ENCODE measurements at regions not wholly inside any gene's neighbourhood (a gene's known extent, or its start where the extent isn't known, plus 50 kb on each side); places are given as distances from the start of the nearest gene placed in this dataset.

DNA sequence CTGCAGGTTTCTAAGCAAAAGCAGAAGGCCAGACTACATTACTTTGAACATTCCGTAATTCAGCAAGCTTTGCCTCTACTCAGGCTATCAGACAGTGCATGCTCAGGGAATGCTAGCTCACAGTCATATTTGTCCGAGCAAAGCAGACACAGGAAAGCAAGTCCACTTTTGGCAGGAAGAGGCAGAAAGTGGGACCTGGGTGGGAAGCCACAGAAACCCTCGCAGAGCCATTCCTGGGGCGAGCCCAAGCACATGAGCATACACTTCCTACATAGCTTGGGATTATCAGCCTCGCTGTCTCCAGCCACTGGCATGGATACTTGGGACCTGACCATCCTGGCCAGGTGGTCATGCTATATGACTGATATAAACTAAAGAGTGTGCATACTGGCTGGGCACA is 113.3 kb downstream of the TRIM29 start:
- POLR2A ChIA-PET, result no interaction called here
- CTCF ChIA-PET, result interaction anchor here (0.7 kb wide), 1 partner anchor 286 kb away, joined by 3 read pairs; no protein-coding TSS in a partner anchor
- H3K27ac ChIP-seq (ENCODE audit: control insufficient read depth, insufficient read depth), result no peak overlapping the region
- peaks cover 0 to under 1% of the 10 kb centered on the region in 2 experiments; a peak in 1 of 4 replicates for H3K27me3 ChIP-seq (replicated peaks in 1 of 2; ENCODE audit: control insufficient read depth in 2 of 2, insufficient read depth in 2 of 2, low read length in 1 of 2)
- no peaks in the 10 kb centered on the region for H4K20me1 ChIP-seq (ENCODE audit: control insufficient read depth, insufficient read depth)
- FAIRE-seq, result no peak
- no peaks in the 10 kb centered on the region for H3K79me2 ChIP-seq (ENCODE audit: control insufficient read depth, insufficient read depth, low read length)
- no peak overlapping the region for H3K4me2 ChIP-seq (ENCODE audit: control insufficient read depth, insufficient read depth)
- H3K9ac ChIP-seq (ENCODE audit: control insufficient read depth, insufficient read depth, low read length), result no peak overlapping the region
- no peak overlapping the region for H2AFZ ChIP-seq (ENCODE audit: control insufficient read depth, low read depth, low read length)
- DNase-seq (ENCODE audit: low read depth, low spot score), result no peak
- H3K9me3 ChIP-seq (replicated peaks; ENCODE audit: control insufficient read depth, insufficient read depth, low read length), result no peaks in the 10 kb centered on the region; the same call in 2 of the 3 replicates
- intact Hi-C loops (cut with micrococcal nuclease; ENCODE audit: unreplicated experiment) (no loop called here), in situ Hi-C loops (cut with MboI) (no loop called here)
- 13% methylated on average over 5 of the region's 5 CpGs for WGBS (ENCODE audit: insufficient coverage, insufficient replicate concordance, low lambda C conversion rate, missing lambda C conversion rate)
- RAD21 ChIA-PET (ENCODE audit: unreplicated experiment), result no interaction called here
- no peak overlapping the region for H3K4me3 ChIP-seq
- TF ChIP-seq MTA2 (IDR thresholded peaks at IDR 0.05; ENCODE audit: low read depth), result no peak
- TF ChIP-seq NFXL1 (IDR thresholded peaks at IDR 0.05; ENCODE audit: borderline replicate concordance), result no peak
- no peak for TF ChIP-seq EED (IDR thresholded peaks at IDR 0.05; ENCODE audit: low read depth)
- TF ChIP-seq, protein P1, sequence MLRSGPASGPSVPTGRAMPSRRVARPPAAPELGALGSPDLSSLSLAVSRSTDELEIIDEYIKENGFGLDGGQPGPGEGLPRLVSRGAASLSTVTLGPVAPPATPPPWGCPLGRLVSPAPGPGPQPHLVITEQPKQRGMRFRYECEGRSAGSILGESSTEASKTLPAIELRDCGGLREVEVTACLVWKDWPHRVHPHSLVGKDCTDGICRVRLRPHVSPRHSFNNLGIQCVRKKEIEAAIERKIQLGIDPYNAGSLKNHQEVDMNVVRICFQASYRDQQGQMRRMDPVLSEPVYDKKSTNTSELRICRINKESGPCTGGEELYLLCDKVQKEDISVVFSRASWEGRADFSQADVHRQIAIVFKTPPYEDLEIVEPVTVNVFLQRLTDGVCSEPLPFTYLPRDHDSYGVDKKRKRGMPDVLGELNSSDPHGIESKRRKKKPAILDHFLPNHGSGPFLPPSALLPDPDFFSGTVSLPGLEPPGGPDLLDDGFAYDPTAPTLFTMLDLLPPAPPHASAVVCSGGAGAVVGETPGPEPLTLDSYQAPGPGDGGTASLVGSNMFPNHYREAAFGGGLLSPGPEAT (IDR thresholded peaks at IDR 0.05; ENCODE audit: low read depth), result no peak
- no TSS peak for BruUV-seq (replicated peaks)
- no peaks in the 10 kb centered on the region for H3K4me1 ChIP-seq (ENCODE audit: control insufficient read depth, insufficient read depth, low read length)
- SMC1A ChIA-PET (ENCODE audit: uncharacterized antibody, unreplicated experiment), result no interaction called here
- no peaks in the 10 kb centered on the region for H3K36me3 ChIP-seq (ENCODE audit: control insufficient read depth in 2 of 2, insufficient read depth in 2 of 2, low read length in 1 of 2)
- no peak for ATAC-seq

DNA sequence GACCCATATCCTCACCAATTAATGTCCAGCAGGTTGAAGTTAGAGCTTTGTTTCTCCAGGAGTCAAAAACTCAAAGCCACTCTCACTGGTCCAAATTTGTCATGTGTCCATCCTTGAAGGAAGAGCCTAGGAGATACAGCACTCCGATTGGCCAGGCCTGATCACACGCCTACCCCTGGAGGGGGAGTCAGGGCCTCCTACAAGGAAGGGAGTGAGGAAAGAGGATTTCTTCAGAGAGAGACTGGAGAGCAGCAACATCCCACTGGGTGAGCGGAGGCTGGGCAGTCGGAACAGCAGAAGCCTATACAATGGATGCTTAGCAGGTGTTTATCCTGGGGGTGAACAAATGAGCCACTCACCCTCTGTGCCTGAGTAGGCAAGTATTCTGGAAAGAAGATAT is 113.9 kb downstream of the TRIM29 start:
- no peaks in the 10 kb centered on the region; the same call in 2 of the 3 replicates for H3K9me3 ChIP-seq (replicated peaks; ENCODE audit: control insufficient read depth, insufficient read depth, low read length)
- no peak overlapping the region for H2AFZ ChIP-seq (ENCODE audit: control insufficient read depth, low read depth, low read length)
- H3K4me3 ChIP-seq, result no peak overlapping the region
- no TSS peak for BruUV-seq (replicated peaks)
- H3K27ac ChIP-seq (ENCODE audit: control insufficient read depth, insufficient read depth), result no peak overlapping the region
- no peaks in the 10 kb centered on the region for H3K79me2 ChIP-seq (ENCODE audit: control insufficient read depth, insufficient read depth, low read length)
- H3K27me3 ChIP-seq (replicated peaks in 1 of 2; ENCODE audit: control insufficient read depth in 2 of 2, insufficient read depth in 2 of 2, low read length in 1 of 2), result peaks cover 0 to 4% of the 10 kb centered on the region in 2 experiments; a peak in 1 of 4 replicates
- no peaks in the 10 kb centered on the region for H3K36me3 ChIP-seq (ENCODE audit: control insufficient read depth in 2 of 2, insufficient read depth in 2 of 2, low read length in 1 of 2)
- ChIA-PET POLR2A (no interaction called here), RAD21 (ENCODE audit: unreplicated experiment) (no interaction called here), CTCF (no interaction called here), SMC1A (ENCODE audit: uncharacterized antibody, unreplicated experiment) (no interaction called here)
- no peaks in the 10 kb centered on the region for H4K20me1 ChIP-seq (ENCODE audit: control insufficient read depth, insufficient read depth)
- no peak overlapping the region for H3K4me2 ChIP-seq (ENCODE audit: control insufficient read depth, insufficient read depth)
- DNase-seq (ENCODE audit: low read depth, low spot score), result no peak
- 51% methylated on average over 4 of the region's 4 CpGs for WGBS (ENCODE audit: insufficient coverage, insufficient replicate concordance, low lambda C conversion rate, missing lambda C conversion rate)
- no peak for ATAC-seq
- no peak for FAIRE-seq
- H3K4me1 ChIP-seq (ENCODE audit: control insufficient read depth, insufficient read depth, low read length), result no peaks in the 10 kb centered on the region
- intact Hi-C loops (cut with micrococcal nuclease; ENCODE audit: unreplicated experiment), result no loop called here
- no peak overlapping the region for H3K9ac ChIP-seq (ENCODE audit: control insufficient read depth, insufficient read depth, low read length)
- TF ChIP-seq RAD21 (IDR thresholded peaks at IDR 0.05; ENCODE audit: insufficient read depth, low read depth, low read length) (no peak), POLR2AphosphoS2 (IDR thresholded peaks at IDR 0.05; ENCODE audit: low read depth, low read length) (no peak)
- TF ChIP-seq, protein P2, sequence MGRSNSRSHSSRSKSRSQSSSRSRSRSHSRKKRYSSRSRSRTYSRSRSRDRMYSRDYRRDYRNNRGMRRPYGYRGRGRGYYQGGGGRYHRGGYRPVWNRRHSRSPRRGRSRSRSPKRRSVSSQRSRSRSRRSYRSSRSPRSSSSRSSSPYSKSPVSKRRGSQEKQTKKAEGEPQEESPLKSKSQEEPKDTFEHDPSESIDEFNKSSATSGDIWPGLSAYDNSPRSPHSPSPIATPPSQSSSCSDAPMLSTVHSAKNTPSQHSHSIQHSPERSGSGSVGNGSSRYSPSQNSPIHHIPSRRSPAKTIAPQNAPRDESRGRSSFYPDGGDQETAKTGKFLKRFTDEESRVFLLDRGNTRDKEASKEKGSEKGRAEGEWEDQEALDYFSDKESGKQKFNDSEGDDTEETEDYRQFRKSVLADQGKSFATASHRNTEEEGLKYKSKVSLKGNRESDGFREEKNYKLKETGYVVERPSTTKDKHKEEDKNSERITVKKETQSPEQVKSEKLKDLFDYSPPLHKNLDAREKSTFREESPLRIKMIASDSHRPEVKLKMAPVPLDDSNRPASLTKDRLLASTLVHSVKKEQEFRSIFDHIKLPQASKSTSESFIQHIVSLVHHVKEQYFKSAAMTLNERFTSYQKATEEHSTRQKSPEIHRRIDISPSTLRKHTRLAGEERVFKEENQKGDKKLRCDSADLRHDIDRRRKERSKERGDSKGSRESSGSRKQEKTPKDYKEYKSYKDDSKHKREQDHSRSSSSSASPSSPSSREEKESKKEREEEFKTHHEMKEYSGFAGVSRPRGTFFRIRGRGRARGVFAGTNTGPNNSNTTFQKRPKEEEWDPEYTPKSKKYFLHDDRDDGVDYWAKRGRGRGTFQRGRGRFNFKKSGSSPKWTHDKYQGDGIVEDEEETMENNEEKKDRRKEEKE (IDR thresholded peaks at IDR 0.05), result no peak
- in situ Hi-C loops (cut with MboI), result no loop called here
